ENCODE measurements at regions not wholly inside any gene's neighbourhood (a gene's known extent, or its start where the extent isn't known, plus 50 kb on each side); places are given as distances from the start of the nearest gene placed in this dataset.

GRCh38 chr2:83784947-83785346 lies 674.1 kb downstream of the SUCLG1 start:
- Histone ChIP-seq H3K9me3 (peaks cover 0 to 4% of the 10 kb centered on the region in 2 donors), H3K27ac (no peak overlapping the region)
- intact Hi-C loops (cut with DNase I; ENCODE audit: low total_unique reads), result no loop called here

GRCh38 chr2:83784315-83784714 lies 674.8 kb downstream of the SUCLG1 start:
- TF ChIP-seq CTCF (IDR thresholded peaks at IDR 0.05), result no peak
- TF ChIP-seq POLR2AphosphoS5 (IDR thresholded peaks at IDR 0.05), result no peak
- TF ChIP-seq POLR2A (IDR thresholded peaks at IDR 0.05), result no peak
- peaks cover 0 to 4% of the 10 kb centered on the region in 2 donors for H3K9me3 ChIP-seq
- no peak overlapping the region for H3K4me3 ChIP-seq
- no peaks in the 10 kb centered on the region for H3K4me1 ChIP-seq
- intact Hi-C loops (cut with DNase I; ENCODE audit: low total_unique reads), result no loop called here
- no peaks in the 10 kb centered on the region for H3K27me3 ChIP-seq
- H3K36me3 ChIP-seq, result no peaks in the 10 kb centered on the region
- DNase-seq (ENCODE audit: low spot score in 2 of 2), result no peak
- no peak overlapping the region for H3K27ac ChIP-seq

More at GRCh38 chr2:83784947-83785346, 674.1 kb downstream of the SUCLG1 start:
- no peaks in the 10 kb centered on the region for H3K36me3 ChIP-seq
- no peak overlapping the region for H3K4me3 ChIP-seq
- no peak for TF ChIP-seq CTCF (IDR thresholded peaks at IDR 0.05)
- TF ChIP-seq POLR2AphosphoS5 (IDR thresholded peaks at IDR 0.05), result no peak
- TF ChIP-seq POLR2A (IDR thresholded peaks at IDR 0.05), result no peak
- no peaks in the 10 kb centered on the region for H3K4me1 ChIP-seq
- DNase-seq (ENCODE audit: low spot score in 2 of 2), result no peak
- no peaks in the 10 kb centered on the region for H3K27me3 ChIP-seq

GRCh38 chr2:83782122-83782521 lies 677.0 kb downstream of the SUCLG1 start:
- Histone ChIP-seq H3K36me3 (no peaks in the 10 kb centered on the region), H3K4me1 (no peaks in the 10 kb centered on the region), H3K27me3 (no peaks in the 10 kb centered on the region), H3K27ac (no peak overlapping the region), H3K4me3 (no peak overlapping the region), H3K9me3 (peaks cover 0 to 4% of the 10 kb centered on the region in 2 donors)
- DNase-seq (ENCODE audit: low spot score in 2 of 2), result no peak
- TF ChIP-seq CTCF (IDR thresholded peaks at IDR 0.05), result no peak
- no peak for TF ChIP-seq POLR2AphosphoS5 (IDR thresholded peaks at IDR 0.05)
- TF ChIP-seq POLR2A (IDR thresholded peaks at IDR 0.05), result no peak
- intact Hi-C loops (cut with DNase I; ENCODE audit: low total_unique reads), result no loop called here

DNA sequence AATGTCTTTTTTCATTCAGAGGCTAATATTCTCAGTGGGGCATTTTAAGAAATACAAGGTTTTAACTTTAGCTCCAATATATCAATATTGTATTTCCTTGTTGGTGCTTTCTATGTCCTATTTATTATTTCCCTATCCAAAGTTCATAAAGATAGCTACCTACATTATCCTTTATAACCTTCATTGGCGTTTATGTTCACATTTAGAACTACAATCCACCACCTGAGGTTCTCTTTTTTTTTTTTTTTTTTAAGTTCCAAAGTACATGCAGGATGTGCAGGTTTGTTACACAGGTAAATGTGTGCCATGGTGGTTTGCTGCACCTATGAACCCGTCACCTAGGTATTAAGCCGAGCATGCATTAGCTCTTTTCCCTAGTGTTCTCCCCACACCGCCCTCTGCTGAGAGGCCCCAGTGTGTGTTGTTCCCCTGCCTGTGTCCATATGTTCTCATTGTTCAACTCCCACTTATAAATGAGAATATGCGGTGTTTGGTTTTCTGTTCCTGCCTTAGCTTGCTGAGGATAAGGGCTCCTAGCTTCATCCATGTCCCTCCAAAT lies 694.6 kb downstream of the SUCLG1 start:
- H3K4me1 ChIP-seq, result no peaks in the 10 kb centered on the region
- peaks cover 7 to 26% of the 10 kb centered on the region in 2 donors for H3K9me3 ChIP-seq
- no peak for TF ChIP-seq POLR2A (IDR thresholded peaks at IDR 0.05)
- no peak for TF ChIP-seq CTCF (IDR thresholded peaks at IDR 0.05)
- TF ChIP-seq POLR2AphosphoS5 (IDR thresholded peaks at IDR 0.05), result no peak
- no peak overlapping the region for H3K27ac ChIP-seq
- no peaks in the 10 kb centered on the region for H3K36me3 ChIP-seq
- no peak for DNase-seq (ENCODE audit: low spot score in 2 of 2)
- H3K27me3 ChIP-seq, result no peaks in the 10 kb centered on the region
- no peak overlapping the region for H3K4me3 ChIP-seq
- intact Hi-C loops (cut with DNase I; ENCODE audit: low total_unique reads), result no loop called here

DNA sequence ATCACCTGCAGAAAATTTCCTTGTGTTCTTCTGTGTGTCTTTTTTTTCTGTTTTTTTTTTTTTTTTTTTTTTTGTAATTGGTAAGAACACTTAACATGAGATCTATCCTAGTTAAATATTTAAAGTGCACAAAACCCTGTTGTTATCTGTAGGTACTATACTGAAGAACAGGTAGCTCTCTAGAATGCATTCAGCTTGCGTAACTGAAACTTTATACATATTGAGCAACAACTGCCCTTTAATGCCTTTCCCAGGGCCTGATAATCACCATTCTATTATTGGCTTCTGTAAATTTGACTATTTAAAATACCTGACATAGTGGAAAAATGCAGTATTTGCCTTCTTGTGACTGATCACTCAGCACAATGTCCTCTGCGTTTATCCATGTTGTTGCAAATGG lies 701.8 kb downstream of the SUCLG1 start:
- H3K9me3 ChIP-seq, result peaks cover 7 to 32% of the 10 kb centered on the region in 2 donors
- no peaks in the 10 kb centered on the region for H3K36me3 ChIP-seq
- no peak overlapping the region for H3K27ac ChIP-seq
- TF ChIP-seq CTCF (IDR thresholded peaks at IDR 0.05), result no peak
- TF ChIP-seq POLR2AphosphoS5 (IDR thresholded peaks at IDR 0.05), result no peak
- intact Hi-C loops (cut with DNase I; ENCODE audit: low total_unique reads), result no loop called here
- H3K4me3 ChIP-seq, result no peak overlapping the region
- no peak for DNase-seq (ENCODE audit: low spot score in 2 of 2)
- H3K27me3 ChIP-seq, result no peaks in the 10 kb centered on the region
- H3K4me1 ChIP-seq, result no peaks in the 10 kb centered on the region

Data from breast epithelium (tissue), 4 donors.